ENCODE measurements at regions not wholly inside any gene's neighbourhood (a gene's known extent, or its start where the extent isn't known, plus 50 kb on each side); places are given as distances from the start of the nearest gene placed in this dataset.

DNA sequence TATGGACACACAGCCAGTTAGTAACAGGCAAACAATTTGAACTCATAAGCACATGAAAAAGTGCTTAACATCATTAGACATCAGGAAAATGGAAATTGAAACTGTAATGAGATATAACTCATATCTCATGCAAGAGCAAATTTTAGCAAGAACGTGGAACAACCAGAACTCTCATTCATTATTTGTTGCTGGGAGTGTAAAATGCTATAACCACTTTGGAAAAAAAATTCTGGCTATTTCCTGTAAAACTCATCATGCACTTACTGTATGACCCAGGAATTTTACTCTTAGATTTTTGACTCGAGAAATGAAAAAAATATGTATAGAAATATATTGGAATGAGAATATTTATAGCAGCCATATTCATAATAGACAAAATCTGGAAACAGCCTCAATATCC, 205.7 kb upstream of the PUM3 start:
- no peak for DNase-seq (ENCODE audit: low spot score)

GRCh38 chr9:3047912-3048311, 204.0 kb upstream of the PUM3 start:
- no peak for DNase-seq (ENCODE audit: low spot score)

GRCh38 chr9:3045153-3045552, 201.3 kb upstream of the PUM3 start:
- no peak for DNase-seq (ENCODE audit: low spot score)

GRCh38 chr9:3043369-3043768, 199.5 kb upstream of the PUM3 start:
- DNase-seq (ENCODE audit: low spot score) = no peak

DNA sequence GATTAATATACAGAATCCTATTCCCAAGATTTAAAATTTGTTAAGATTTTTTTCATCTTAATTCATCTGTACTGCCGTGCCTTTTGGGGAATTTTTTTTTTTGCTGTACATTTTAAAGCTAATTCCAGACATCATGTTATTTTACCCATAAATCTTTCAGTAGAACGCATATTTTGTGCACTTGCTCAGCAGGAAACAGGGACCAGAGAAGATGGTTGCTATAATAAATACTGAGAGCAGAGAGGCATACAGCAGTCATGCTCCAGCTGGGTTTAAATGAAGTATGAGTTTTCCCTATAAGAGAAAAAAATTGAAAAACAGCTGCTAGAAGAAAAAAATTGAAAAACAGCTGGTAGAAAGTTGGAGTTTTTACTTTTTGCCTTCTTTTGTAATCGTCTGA, 196.9 kb upstream of the PUM3 start:
- DNase-seq (ENCODE audit: low spot score) = no peak

DNA sequence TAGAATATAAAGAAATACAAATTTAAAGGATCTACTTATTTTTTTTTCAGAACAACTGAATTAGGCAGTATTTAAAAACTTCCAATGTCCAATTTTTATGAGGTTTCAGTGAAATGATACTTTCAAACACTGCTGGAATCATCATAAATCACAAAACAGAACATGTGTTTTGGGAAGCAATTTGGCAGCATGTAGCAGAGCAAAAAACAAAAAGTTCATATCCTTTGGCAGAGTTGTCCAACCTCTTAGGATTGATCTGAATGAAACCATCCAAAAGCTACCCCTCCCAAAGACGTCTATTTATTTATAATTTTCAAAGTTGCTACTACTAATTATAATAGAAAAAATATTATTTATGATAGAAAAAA, 192.4 kb upstream of the PUM3 start:
- DNase-seq (ENCODE audit: low spot score) = no peak

DNA sequence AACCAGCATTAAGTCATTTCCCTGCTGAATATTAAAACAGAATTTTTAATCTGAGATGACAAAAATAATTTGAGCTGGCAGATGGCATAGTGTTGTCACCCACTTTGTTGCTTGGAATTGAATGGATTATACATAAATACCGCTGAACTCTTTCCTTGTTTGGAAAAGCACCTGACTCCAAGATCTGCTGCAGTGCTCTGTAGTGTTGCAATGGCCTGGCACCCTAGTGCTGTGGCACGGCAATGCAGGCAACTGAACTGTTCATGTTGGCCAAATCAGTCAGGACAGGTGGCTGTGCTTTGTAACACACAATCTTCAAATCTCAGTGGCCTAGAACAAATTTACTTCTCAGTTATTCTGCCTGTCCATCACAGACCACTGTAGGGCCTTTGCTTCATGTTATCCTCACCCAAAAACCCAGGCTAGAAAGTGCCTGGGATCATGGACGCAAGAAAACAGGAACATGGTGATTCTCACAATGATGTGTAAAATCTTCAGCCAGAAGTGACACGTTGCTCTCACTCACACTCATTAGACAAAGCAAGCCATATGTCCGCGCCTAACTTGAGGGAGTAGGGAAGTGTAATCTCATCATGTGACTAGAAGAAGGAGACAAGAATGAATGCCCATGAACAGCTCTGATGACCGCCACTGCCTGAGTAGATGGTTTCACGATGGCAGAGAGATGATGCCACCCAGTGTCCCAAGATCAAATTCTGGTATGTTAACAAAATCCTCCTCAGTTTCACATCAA, 191.9 kb upstream of the PUM3 start:
- DNase-seq (ENCODE audit: low spot score) = no peak

GRCh38 chr9:3032898-3033297, 189.0 kb upstream of the PUM3 start:
- DNase-seq (ENCODE audit: low spot score) = no peak

- no peak for DNase-seq (ENCODE audit: low spot score)
Observed at GRCh38 chr9:3028535-3028934, 184.6 kb upstream of the PUM3 start.

- no peak for DNase-seq (ENCODE audit: low spot score)
Observed at GRCh38 chr9:3027210-3027609, 183.3 kb upstream of the PUM3 start.

DNA sequence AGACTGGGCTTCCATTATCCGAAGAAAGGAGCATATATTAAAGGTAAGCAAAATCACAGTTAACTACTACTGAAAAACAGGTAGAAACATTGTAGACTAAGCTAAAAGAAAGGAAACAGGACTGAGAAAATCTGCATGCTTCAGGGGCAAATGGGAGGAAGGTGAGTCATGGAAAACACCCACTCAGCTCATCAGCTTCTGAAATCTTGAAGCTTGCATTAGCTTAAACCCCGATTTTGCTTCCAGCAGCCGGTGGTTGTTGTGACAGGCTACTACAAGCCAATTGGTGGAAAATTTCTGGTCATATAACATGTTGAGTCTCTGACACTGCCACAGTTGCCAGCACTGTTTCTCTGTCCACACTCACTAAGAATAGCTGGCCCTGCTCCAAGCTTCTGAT, 179.6 kb upstream of the PUM3 start:
- no peak for DNase-seq (ENCODE audit: low spot score)

- DNase-seq (ENCODE audit: low spot score) = no peak
Observed at GRCh38 chr9:3018691-3019230, 174.9 kb upstream of the PUM3 start.

GRCh38 chr9:3018071-3018470, 174.2 kb upstream of the PUM3 start:
- no peak for DNase-seq (ENCODE audit: low spot score)

DNA sequence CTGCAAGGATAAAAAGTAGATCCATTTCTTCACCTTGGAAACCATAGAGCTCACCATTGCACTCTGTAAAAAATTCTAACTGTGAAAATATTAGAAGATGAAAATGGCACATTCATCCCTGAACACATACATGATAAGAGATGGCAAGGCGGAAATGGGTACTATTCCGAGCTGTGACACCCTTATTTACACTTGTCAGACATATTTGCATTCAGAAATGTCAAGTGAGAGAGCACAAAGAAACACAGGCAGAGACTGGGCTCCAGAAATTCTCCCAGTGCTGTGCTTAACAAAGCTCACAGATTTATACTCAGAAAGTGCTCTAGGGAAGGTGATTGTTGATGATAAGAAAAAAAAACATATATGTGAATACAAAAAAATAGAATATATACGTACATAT, 170.3 kb upstream of the PUM3 start:
- DNase-seq (ENCODE audit: low spot score) = no peak

GRCh38 chr9:3012842-3013241, 168.9 kb upstream of the PUM3 start:
- DNase-seq (ENCODE audit: low spot score) = peak; percentile 23

- no peak for DNase-seq (ENCODE audit: low spot score)
Observed at GRCh38 chr9:3012245-3012644, 168.3 kb upstream of the PUM3 start.

DNA sequence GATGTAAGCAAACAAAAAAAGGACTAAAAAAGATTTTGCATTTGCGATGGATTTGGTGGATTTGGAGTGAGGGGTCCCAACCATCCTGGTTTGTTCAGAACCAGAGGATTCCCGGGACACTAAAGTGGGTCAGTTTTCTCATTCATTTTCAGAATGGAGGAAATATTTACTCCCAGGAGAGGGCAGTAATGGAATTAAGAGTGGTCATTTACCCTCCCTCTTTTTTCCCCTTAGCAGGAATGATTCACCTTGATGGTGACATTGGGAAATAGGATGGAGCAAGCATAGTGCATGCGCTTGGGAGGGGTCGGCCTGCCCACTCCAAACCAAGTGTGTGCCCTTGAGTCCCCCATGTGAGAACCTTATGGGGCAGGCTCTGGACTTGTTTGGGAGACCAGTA, 164.2 kb upstream of the PUM3 start:
- DNase-seq (ENCODE audit: low spot score) = peak; percentile 13

DNA sequence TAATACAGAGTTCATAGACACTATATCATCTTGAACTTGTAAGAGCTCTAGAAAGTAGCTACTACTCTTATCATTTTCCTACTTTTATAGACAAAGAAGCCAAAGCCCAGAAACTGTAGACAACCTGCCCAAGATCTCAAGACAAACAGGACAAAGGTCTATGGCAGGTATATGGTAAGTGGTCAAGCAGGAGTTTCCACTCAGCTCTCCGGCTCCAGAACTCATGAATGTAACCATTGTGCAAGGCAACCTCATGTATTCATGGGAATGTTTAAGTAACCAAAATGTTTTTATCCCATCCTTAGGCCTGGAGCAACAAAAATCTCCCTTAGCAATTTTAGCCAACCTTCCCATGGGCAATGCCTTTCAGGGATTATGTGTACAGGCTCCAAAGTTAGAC, 163.4 kb upstream of the PUM3 start:
- no peak for DNase-seq (ENCODE audit: low spot score)

DNA sequence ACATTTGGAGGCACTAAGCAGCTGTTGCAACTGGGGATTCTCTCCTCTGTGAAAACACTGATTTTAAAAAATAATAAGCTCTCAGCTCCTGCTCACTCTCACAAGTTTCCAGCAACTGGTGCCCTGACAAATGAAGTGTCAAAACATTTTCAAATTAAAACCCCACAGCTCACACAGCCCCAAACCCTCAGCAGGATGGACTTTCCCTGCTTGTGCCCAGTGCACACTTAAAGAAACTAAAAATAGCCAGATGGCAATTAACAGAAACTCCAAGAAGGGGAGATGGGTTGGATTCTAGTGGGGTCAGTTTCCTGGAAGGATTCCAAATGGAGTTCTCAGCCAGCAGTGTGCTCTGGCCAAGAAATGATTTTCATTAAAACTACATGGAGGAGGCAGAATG, 163.0 kb upstream of the PUM3 start:
- DNase-seq (ENCODE audit: low spot score) = no peak

DNA sequence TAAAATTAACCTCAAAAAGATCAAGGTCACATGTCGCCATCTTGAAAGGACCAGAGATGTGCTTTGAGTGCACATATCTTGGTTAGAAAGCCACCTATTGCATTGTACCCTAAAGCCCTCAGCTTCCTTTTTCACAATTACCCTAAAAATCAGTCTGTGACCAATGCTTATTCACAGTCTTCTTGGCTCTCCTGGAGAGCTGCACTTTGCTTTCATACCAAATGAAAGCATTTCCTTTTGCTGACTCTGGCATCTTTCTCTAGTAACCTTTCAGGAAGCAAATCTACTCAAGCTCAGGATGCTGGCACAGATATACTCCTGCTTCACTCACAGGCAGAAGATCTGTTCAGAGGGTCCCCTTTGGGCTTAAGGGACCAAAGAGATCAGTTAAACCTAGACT, 160.7 kb upstream of the PUM3 start:
- DNase-seq (ENCODE audit: low spot score) = no peak

- DNase-seq (ENCODE audit: low spot score) = no peak
Observed at GRCh38 chr9:3001311-3001710, 157.4 kb upstream of the PUM3 start.

GRCh38 chr9:2992427-2992826, 148.5 kb upstream of the PUM3 start:
- no peak for DNase-seq (ENCODE audit: low spot score)

DNA sequence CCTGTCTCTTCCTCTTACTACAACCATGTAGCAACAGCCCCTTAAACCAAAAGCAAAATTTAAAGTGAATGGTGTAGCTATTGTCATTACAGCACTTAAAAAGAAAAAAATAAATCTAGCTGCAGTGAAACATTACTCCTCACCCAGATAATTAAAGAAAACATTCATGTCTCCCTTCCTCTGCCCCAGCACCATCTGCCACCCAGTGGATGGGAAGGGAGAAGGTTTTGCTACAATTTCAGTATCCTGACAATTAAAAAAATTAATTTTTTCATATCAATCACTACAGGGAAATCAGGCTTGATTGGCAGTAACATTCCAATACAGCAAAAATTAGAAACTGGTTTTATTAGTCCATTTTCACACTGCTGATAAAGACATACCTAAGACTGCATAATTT, 147.4 kb upstream of the PUM3 start:
- DNase-seq (ENCODE audit: low spot score) = no peak

GRCh38 chr9:2987679-2988078, 143.8 kb upstream of the PUM3 start:
- no peak for DNase-seq (ENCODE audit: low spot score)

Data from HuH-7 (cell line).